Activated T-cell treated with anti-CD3 and anti-CD28 coated beads, Interleukin-2, amount 50 U/mL, for 24 hours (primary cell): ENCODE measurements at regions not wholly inside any gene's neighbourhood (a gene's known extent, or its start where the extent isn't known, plus 50 kb on each side); places are given as distances from the start of the nearest gene placed in this dataset.

ENCODE experiments used
- DNase-seq: peaks from one replicate; pipeline ENCODE4 v3.0.0-alpha.2; 2020
- H3K27ac Mint-ChIP-seq: 2 replicates; pipeline ENCODE4 v1.8.0; 2020; ENCODE audit warnings: mild to moderate bottlenecking, mixed read lengths
- H3K27me3 Mint-ChIP-seq: 2 replicates; pipeline ENCODE4 v1.8.0; 2020; ENCODE audit warnings: mixed read lengths
- H3K36me3 Mint-ChIP-seq: 2 replicates; pipeline ENCODE4 v1.8.0; 2020; ENCODE audit warnings: low read depth, mixed read lengths
- H3K4me1 Mint-ChIP-seq: 2 replicates; pipeline ENCODE4 v1.8.0; 2020; ENCODE audit warnings: low read depth, mixed read lengths
- H3K4me3 Mint-ChIP-seq: 2 replicates; pipeline ENCODE4 v1.8.0; 2020; ENCODE audit warnings: mild to moderate bottlenecking, moderate library complexity, mixed read lengths
- H3K9me3 Mint-ChIP-seq: 2 replicates; pipeline ENCODE4 v1.8.0; 2020; ENCODE audit warnings: mixed read lengths

GRCh38 chr3:99084156-99084555, 182.7 kb upstream of the DCBLD2 start:
- Mint-ChIP-seq H3K4me1 (no peaks in the 10 kb centered on the region), H3K36me3 (no peaks in the 10 kb centered on the region), H3K27ac (no peak overlapping the region), H3K9me3 (no peaks in the 10 kb centered on the region), H3K4me3 (no peak overlapping the region), H3K27me3 (no peaks in the 10 kb centered on the region)
- DNase-seq: no peak

GRCh38 chr3:99071096-99071495, 169.6 kb upstream of the DCBLD2 start:
- Mint-ChIP-seq H3K4me1 (no peaks in the 10 kb centered on the region), H3K4me3 (no peak overlapping the region), H3K27ac (no peak overlapping the region), H3K27me3 (peaks cover 2% of the 10 kb centered on the region), H3K36me3 (no peaks in the 10 kb centered on the region), H3K9me3 (peaks cover 4% of the 10 kb centered on the region)
- DNase-seq: no peak

DNA sequence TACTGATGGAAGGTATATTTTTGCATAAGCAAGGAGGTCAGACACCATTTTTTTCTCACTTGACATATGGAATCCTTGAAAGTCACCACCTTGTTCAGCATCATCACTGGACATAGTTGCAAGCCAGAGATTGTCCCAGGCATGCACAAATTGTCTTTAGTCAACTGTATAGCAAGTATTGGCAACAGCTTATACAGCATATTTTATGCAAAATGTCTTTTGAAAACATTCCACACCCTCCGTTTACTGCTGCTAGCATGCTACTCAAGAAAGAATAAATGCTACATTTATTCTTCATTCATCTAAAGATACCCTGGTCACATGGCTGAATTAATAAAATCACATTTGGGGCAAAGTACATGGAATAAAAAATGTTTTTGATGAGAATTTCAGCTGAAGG, 168.5 kb upstream of the DCBLD2 start:
- H3K36me3 Mint-ChIP-seq: no peaks in the 10 kb centered on the region
- H3K27me3 Mint-ChIP-seq: peaks cover 2% of the 10 kb centered on the region
- H3K27ac Mint-ChIP-seq: no peak overlapping the region
- H3K9me3 Mint-ChIP-seq: peaks cover 4% of the 10 kb centered on the region
- no peaks in the 10 kb centered on the region for H3K4me1 Mint-ChIP-seq
- no peak overlapping the region for H3K4me3 Mint-ChIP-seq
- no peak for DNase-seq

DNA sequence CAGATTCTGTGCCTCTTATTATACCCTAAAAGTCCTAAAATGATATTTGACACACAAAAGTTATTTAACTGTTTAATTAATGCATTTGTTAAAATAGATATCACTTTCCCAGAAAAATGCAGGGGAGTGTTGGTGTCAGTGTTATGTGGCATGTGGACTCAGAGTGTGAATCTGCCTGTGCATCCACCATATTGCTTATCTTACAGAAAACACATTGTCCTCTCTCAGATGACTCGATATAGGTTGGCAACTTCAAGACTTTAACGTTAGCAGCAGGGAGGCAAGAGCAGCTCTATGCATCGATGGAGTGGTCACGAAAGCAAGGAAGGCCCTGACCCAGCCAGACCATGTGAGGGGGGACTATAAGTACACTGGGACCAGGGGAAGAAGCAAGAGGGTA, 165.4 kb upstream of the DCBLD2 start:
- Mint-ChIP-seq H3K36me3 (no peaks in the 10 kb centered on the region), H3K4me1 (no peaks in the 10 kb centered on the region), H3K9me3 (no peaks in the 10 kb centered on the region), H3K27me3 (peaks cover 2% of the 10 kb centered on the region), H3K4me3 (no peak overlapping the region), H3K27ac (no peak overlapping the region)
- no peak for DNase-seq

- no peaks in the 10 kb centered on the region for H3K27me3 Mint-ChIP-seq
- H3K36me3 Mint-ChIP-seq: no peaks in the 10 kb centered on the region
- peaks cover 3% of the 10 kb centered on the region for H3K9me3 Mint-ChIP-seq
Measured at GRCh38 chr3:99049164-99049563, 147.7 kb upstream of the DCBLD2 start.

GRCh38 chr3:99041747-99042146, 140.3 kb upstream of the DCBLD2 start:
- Mint-ChIP-seq H3K9me3 (no peaks in the 10 kb centered on the region), H3K36me3 (no peaks in the 10 kb centered on the region), H3K4me1 (no peaks in the 10 kb centered on the region), H3K4me3 (no peak overlapping the region), H3K27ac (no peak overlapping the region), H3K27me3 (no peaks in the 10 kb centered on the region)
- no peak for DNase-seq

More at GRCh38 chr3:99049164-99049563, 147.7 kb upstream of the DCBLD2 start:
- no peak for DNase-seq
- no peak overlapping the region for H3K4me3 Mint-ChIP-seq
- H3K27ac Mint-ChIP-seq: no peak overlapping the region
- H3K4me1 Mint-ChIP-seq: no peaks in the 10 kb centered on the region

DNA sequence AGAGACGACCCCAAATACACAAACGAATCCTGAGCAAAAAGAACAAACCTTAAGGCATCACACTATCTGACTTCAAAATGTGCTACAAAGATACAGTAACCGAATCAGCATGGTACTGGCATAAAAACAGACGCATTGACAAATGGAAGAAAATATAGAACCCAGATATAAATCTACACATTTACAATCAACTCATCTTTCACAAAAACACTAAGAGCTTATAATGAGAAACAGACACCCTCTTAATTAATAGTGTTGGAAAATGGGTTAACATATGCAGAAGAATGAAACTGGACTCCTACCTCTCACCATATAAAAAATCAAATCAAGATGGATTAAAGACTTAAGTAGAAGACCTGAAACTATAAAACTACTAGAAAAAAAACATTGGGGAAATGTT, 130.3 kb upstream of the DCBLD2 start:
- Mint-ChIP-seq H3K4me1 (no peaks in the 10 kb centered on the region), H3K36me3 (no peaks in the 10 kb centered on the region), H3K27ac (no peak overlapping the region)

DNA sequence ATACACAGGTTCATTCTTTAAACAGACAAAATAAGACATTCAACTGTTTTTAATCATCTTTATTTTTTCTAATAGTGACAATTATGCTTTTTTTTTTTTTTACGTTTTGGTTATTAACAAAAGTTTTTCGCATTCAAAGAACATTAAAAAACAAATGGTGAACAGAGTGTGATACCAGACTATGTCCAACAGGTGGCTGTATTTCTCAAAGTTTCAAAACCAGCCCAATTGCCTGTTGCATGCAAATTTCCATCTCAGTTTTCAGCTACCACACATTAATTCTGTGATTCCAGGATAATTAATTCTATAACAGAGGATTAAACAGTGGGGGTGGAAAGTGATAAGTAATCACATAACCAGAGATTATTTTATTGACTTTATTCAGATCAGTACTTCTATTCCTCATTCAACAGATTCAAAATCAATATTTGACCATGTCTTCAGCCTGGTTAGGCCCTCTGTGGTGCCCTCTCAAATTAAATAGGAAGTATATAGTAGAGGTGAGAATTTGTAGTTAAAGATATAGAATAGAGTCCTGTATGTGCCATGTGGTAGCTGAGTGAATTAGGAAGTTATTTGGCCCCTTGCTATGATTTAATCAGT, 122.2 kb upstream of the DCBLD2 start:
- H3K27ac Mint-ChIP-seq: no peak overlapping the region
- H3K9me3 Mint-ChIP-seq: peaks cover 6% of the 10 kb centered on the region
- H3K4me3 Mint-ChIP-seq: no peak overlapping the region
- no peaks in the 10 kb centered on the region for H3K36me3 Mint-ChIP-seq
- no peak for DNase-seq
- H3K4me1 Mint-ChIP-seq: no peaks in the 10 kb centered on the region
- no peaks in the 10 kb centered on the region for H3K27me3 Mint-ChIP-seq

More for the DNA sequence above, 130.3 kb upstream of the DCBLD2 start:
- Mint-ChIP-seq H3K27me3 (no peaks in the 10 kb centered on the region), H3K4me3 (no peak overlapping the region), H3K9me3 (peaks cover 6% of the 10 kb centered on the region)
- no peak for DNase-seq

DNA sequence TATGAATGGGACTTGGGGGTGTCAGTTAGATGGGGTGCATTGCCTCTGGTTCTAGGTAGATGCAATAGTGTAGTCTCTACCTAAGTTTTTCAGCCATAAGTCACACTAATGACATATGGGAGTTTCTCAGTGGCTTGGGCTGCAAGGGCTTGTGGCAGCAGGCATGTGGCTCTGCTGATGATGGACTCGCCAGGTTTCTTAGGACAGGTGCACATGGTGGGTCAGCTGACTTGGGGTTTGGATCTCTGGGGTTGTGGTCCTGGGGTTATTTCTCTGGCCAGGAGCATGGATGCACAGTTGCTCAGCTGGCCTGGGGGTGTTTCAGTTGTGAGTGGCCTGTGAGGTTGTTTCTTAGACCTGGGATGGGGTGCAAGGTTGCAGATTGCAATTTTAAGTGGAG, 120.0 kb upstream of the DCBLD2 start:
- no peaks in the 10 kb centered on the region for H3K36me3 Mint-ChIP-seq
- no peaks in the 10 kb centered on the region for H3K27me3 Mint-ChIP-seq
- H3K27ac Mint-ChIP-seq: no peak overlapping the region
- no peaks in the 10 kb centered on the region for H3K4me1 Mint-ChIP-seq
- no peaks in the 10 kb centered on the region for H3K9me3 Mint-ChIP-seq
- DNase-seq: no peak
- no peak overlapping the region for H3K4me3 Mint-ChIP-seq

DNA sequence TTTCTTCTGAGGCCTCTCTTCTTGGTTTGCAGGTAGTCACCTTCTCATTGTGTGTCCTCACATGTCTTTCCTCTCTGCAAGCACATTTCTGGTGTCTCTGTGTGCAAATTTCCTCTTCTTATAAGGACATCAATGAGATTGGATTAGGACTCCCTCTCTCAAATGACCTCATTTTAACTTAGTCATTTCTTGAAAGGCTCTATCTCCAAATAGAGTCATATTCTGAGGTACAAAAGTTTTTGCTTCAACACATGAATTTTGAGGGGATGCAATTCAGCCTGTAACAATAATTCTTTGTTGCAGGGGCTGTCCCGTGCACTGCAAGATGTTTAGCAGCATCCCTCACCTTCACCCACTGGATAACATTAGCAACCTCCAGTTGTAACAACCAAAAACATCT, 115.0 kb upstream of the DCBLD2 start:
- Mint-ChIP-seq H3K27me3 (no peaks in the 10 kb centered on the region), H3K4me3 (no peak overlapping the region), H3K36me3 (no peaks in the 10 kb centered on the region), H3K9me3 (no peaks in the 10 kb centered on the region), H3K27ac (no peak overlapping the region), H3K4me1 (no peaks in the 10 kb centered on the region)
- no peak for DNase-seq

DNA sequence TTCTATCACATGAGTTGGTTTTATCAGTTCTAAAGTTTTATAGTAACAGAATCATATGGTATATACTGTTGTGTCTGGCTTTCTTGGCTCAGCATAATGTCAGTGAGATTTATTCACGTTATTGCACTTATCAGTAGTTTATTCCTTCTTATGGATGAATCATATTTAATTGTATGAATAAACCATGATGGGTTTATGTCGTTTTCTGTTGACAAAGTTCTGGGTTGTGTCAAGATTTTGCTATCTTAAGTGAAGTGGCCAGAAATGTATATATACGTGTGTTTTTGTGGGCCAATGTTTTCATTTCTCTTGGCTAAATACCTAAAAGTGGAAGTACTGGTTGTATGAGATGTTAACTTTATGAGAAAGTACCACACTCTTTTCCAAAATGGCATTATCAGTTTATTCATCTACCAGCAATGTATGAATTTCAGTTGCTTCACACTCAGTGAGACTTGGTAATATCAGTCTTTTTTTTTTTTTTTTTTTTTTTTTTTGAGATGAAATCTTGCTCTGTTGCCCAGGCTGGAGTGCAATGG, 112.4 kb upstream of the DCBLD2 start:
- DNase-seq: no peak
- no peaks in the 10 kb centered on the region for H3K4me1 Mint-ChIP-seq
- no peak overlapping the region for H3K4me3 Mint-ChIP-seq
- no peaks in the 10 kb centered on the region for H3K9me3 Mint-ChIP-seq
- H3K36me3 Mint-ChIP-seq: no peaks in the 10 kb centered on the region
- no peaks in the 10 kb centered on the region for H3K27me3 Mint-ChIP-seq
- H3K27ac Mint-ChIP-seq: no peak overlapping the region

DNA sequence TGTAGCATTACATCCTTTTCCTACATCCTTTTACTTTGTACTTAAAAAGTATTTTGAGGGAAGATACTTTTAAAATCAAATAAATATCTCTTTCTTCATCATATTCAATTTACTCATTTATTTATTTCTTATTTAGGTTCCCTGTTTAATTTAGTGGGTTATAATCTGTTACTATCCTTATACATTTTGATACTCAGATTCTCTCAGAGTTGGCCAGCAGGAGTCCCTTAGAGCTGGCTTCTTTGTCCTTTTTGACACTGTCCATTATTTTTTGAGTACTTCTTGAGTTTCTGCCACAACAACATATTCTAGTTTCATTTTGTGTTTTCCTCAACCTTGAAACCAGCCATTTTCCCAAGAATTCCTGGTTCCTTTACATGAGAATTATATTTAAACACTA, 111.6 kb upstream of the DCBLD2 start:
- Mint-ChIP-seq H3K9me3 (no peaks in the 10 kb centered on the region), H3K4me3 (no peak overlapping the region), H3K27me3 (peaks cover 3% of the 10 kb centered on the region), H3K4me1 (no peaks in the 10 kb centered on the region), H3K27ac (no peak overlapping the region), H3K36me3 (no peaks in the 10 kb centered on the region)
- no peak for DNase-seq

DNA sequence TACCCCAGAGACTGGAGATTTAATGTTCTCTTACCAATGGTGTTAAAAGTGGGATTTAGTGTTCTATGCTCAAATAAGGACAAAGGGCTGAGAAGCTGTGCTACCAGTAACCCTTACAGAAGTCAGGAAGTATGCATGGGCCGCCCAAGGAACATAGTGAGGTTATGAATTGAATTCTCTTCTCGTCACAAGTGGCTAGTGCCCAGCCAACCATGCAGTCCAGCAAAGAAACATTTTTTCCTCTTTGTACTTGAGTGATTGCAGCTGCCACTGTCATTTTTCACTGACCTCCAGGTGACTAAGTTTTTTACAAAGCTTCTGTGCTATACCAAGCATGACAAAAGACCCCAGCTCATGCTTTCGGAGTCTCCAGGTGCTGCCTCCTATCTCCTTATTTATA, 110.6 kb upstream of the DCBLD2 start:
- no peak overlapping the region for H3K27ac Mint-ChIP-seq
- no peaks in the 10 kb centered on the region for H3K4me1 Mint-ChIP-seq
- H3K27me3 Mint-ChIP-seq: peaks cover 5% of the 10 kb centered on the region

GRCh38 chr3:99009851-99010250, 108.4 kb upstream of the DCBLD2 start:
- Mint-ChIP-seq H3K4me3 (no peak overlapping the region), H3K9me3 (no peaks in the 10 kb centered on the region), H3K4me1 (no peaks in the 10 kb centered on the region), H3K27ac (no peak overlapping the region), H3K27me3 (peaks cover 5% of the 10 kb centered on the region), H3K36me3 (no peaks in the 10 kb centered on the region)
- DNase-seq: no peak

More for the DNA sequence above, 110.6 kb upstream of the DCBLD2 start:
- DNase-seq: no peak
- no peak overlapping the region for H3K4me3 Mint-ChIP-seq
- no peaks in the 10 kb centered on the region for H3K36me3 Mint-ChIP-seq
- no peaks in the 10 kb centered on the region for H3K9me3 Mint-ChIP-seq

DNA sequence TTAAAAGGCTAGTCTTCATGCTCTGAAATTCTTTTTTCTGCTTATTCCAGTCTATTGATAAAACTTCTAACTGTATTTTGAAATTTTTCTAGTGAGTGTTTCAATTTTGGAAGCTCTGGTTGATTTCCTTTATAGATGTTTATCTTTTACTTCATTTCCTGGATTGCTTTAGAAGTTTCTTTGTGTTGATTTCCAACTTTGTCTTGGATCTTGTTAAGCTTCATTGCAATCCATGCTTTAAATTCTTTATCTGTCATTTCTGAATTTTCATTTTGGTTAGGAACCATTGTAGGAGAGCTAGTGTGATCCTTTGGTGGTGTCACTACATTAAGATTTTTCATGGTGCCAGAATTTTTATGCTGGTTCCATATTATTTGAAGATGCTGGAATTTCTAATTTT, 105.2 kb upstream of the DCBLD2 start:
- Mint-ChIP-seq H3K4me3 (no peak overlapping the region), H3K9me3 (no peaks in the 10 kb centered on the region), H3K36me3 (no peaks in the 10 kb centered on the region), H3K27ac (no peak overlapping the region), H3K4me1 (no peaks in the 10 kb centered on the region), H3K27me3 (peaks cover 5% of the 10 kb centered on the region)
- DNase-seq: no peak

- DNase-seq: no peak
- Mint-ChIP-seq H3K36me3 (no peaks in the 10 kb centered on the region), H3K27me3 (peaks cover 3% of the 10 kb centered on the region), H3K9me3 (no peaks in the 10 kb centered on the region), H3K4me1 (no peaks in the 10 kb centered on the region), H3K4me3 (no peak overlapping the region), H3K27ac (no peak overlapping the region)
Measured at GRCh38 chr3:98999675-99000074, 98.2 kb upstream of the DCBLD2 start.
